NCI-H2029 treated with DMSO at 0.1 percent for 48 hours (cell line): ENCODE measurements at regions not wholly inside any gene's neighbourhood (a gene's known extent, or its start where the extent isn't known, plus 50 kb on each side); places are given as distances from the start of the nearest gene placed in this dataset.
"Not testable (repeated sequence)": the region's sequence is repeated elsewhere in the genome, so short reads cannot be mapped to it uniquely, and the experiment has no call there.

Source experiments
- DNase-seq: peaks from one replicate; lab custom pipeline; 2025; lab: John Stamatoyannopoulos, UW

GRCh38 chr2:9708683-9709538 lies 78.1 kb upstream of the YWHAQ start:
- peak; percentile 7 for DNase-seq

GRCh38 chr2:9709539-9710285 lies 78.9 kb upstream of the YWHAQ start:
- DNase-seq: no peak

- DNase-seq: no peak
Observed at GRCh38 chr2:9710311-9710710, 79.5 kb upstream of the YWHAQ start.

GRCh38 chr2:9712263-9712662 lies 81.5 kb upstream of the YWHAQ start:
- no peak for DNase-seq

GRCh38 chr2:9714630-9715214 lies 83.9 kb upstream of the YWHAQ start:
- DNase-seq: no peak

- DNase-seq: no peak
Observed at GRCh38 chr2:9715238-9715637, 84.4 kb upstream of the YWHAQ start.

- no peak for DNase-seq
Observed at GRCh38 chr2:9717886-9718451, 87.2 kb upstream of the YWHAQ start.

- DNase-seq: no peak
Observed at GRCh38 chr2:9720352-9721093, 89.7 kb upstream of the YWHAQ start.

GRCh38 chr2:9721344-9721743 lies 90.5 kb upstream of the YWHAQ start:
- DNase-seq: no peak

- DNase-seq: no peak
Observed at GRCh38 chr2:9722451-9722850, 91.7 kb upstream of the YWHAQ start.

- DNase-seq: no peak
Observed at GRCh38 chr2:9724565-9724964, 93.8 kb upstream of the YWHAQ start.

GRCh38 chr2:9725106-9725505 lies 94.3 kb upstream of the YWHAQ start:
- no peak for DNase-seq

GRCh38 chr2:9726016-9726415 lies 95.2 kb upstream of the YWHAQ start:
- DNase-seq: not testable (repeated sequence)

GRCh38 chr2:9730523-9730922 lies 99.7 kb upstream of the YWHAQ start:
- DNase-seq: not testable (repeated sequence)

- DNase-seq: no peak
Observed at GRCh38 chr2:9732824-9733223, 102.0 kb upstream of the YWHAQ start.

GRCh38 chr2:9734308-9734707 lies 103.5 kb upstream of the YWHAQ start:
- DNase-seq: no peak

- DNase-seq: no peak
Observed at GRCh38 chr2:9735335-9735734, 104.5 kb upstream of the YWHAQ start.

GRCh38 chr2:9736021-9736420 lies 105.2 kb upstream of the YWHAQ start:
- no peak for DNase-seq

GRCh38 chr2:9737053-9737875 lies 106.0 kb upstream of the TAF1B start:
- no peak for DNase-seq

GRCh38 chr2:9738062-9738461 lies 105.2 kb upstream of the TAF1B start:
- no peak for DNase-seq
